Transverse colon (tissue), 4 donors: ENCODE measurements at regions not wholly inside any gene's neighbourhood (a gene's known extent, or its start where the extent isn't known, plus 50 kb on each side); places are given as distances from the start of the nearest gene placed in this dataset.
"Not testable (repeated sequence)": the region's sequence is repeated elsewhere in the genome, so short reads cannot be mapped to it uniquely, and the experiment has no call there.

Experiments
- DNase-seq: peaks from one replicate; pipeline ENCODE4 v3.0.0-alpha.2; 2019
- H3K27ac ChIP-seq, 4 donors: fragments of 200-600 bp; sonication (generic); 2 replicates each; pipeline ENCODE4 v1.5.1; 2016 to 2018; ENCODE audit warnings: inconsistent platforms in 4 of 4
- H3K27me3 ChIP-seq: fragments of 200-600 bp; sonication (generic); 2 replicates; pipeline ENCODE4 v1.5.1; 2017; ENCODE audit warnings: inconsistent platforms
- H3K36me3 ChIP-seq, 4 donors: fragments of 200-600 bp; sonication (generic); 2 replicates each; pipeline ENCODE4 v1.5.1; 2017 to 2019; ENCODE audit warnings: inconsistent platforms in 4 of 4
- H3K4me1 ChIP-seq, 4 donors: fragments of 200-600 bp; sonication (generic); 2 replicates each; pipeline ENCODE4 v1.5.1; 2017 to 2020; ENCODE audit warnings: inconsistent platforms in 4 of 4
- H3K4me3 ChIP-seq, 4 donors: fragments of 200-600 bp; sonication (generic); 1 replicate in 1 of 4; 2 replicates in 3 of 4; pipeline versions ENCODE4 v1.5.1 to v1.6.1; 2017 to 2019; ENCODE audit warnings: inconsistent platforms in 4 of 4
- H3K9me3 ChIP-seq, 2 donors: fragments of 200-600 bp; sonication (generic); 2 replicates each; pipeline ENCODE4 v1.5.1; 2017 to 2019; ENCODE audit warnings: inconsistent platforms in 2 of 2
- EP300 ChIP-seq: sonication (generic); formaldehyde crosslinking; IDR thresholded peaks from one replicate; pipeline ENCODE4 v1.6.1; 2017; ENCODE audit warnings: antibody characterized with exemption, low read depth
- POLR2A ChIP-seq: fragments of 450-650 bp; IDR thresholded peaks from one replicate; pipeline ENCODE4 v1.6.1; 2016; ENCODE audit warnings: antibody characterized with exemption, mild to moderate bottlenecking, moderate library complexity
- POLR2AphosphoS5 ChIP-seq, 3 donors: sonication (generic); formaldehyde crosslinking; IDR thresholded peaks; one replicate each; pipeline ENCODE4 v1.6.1; 2016; ENCODE audit warnings: antibody characterized with exemption in 3 of 3
- WGBS, 2 donors: methylation state at CpG; one replicate each; pipeline ENCODE4 v1.1.5; 2018; ENCODE audit warnings: low coverage in 1 of 2; 5-methylcytosine and 5-hydroxymethylcytosine counted together
- in situ Hi-C, 4 donors: fragments of 200-750 bp; cut with MboI; loops; one replicate each; pipeline versions ENCODE4 v1.15.0 to v1.15.1; 2017; ENCODE audit warnings: low sequenced_read_pairs in 3 of 4, low pct_ligation_motif_present in 1 of 4, low pct_unique_long_range_greater_than_20kb in 1 of 4
- intact Hi-C: fragments of 100-400 bp; cut with DNase I; formaldehyde crosslinking; loops from one replicate; pipeline ENCODE4 v1.15.1; 2023; ENCODE audit warnings: low total_unique reads
- TF ChIP-seq, protein P1 (sequence below), 5 experiments: fragments of 200-600 bp in 3 of 5; fragments of 450-650 bp in 2 of 5; sonication (generic) in 3 of 5; IDR thresholded peaks; 1 replicate in 2 of 5; 2 replicates in 3 of 5; pipeline ENCODE4 v1.5.1; 2016 to 2017; ENCODE audit warnings: antibody characterized with exemption in 5 of 5, inconsistent platforms in 3 of 5, mild to moderate bottlenecking in 2 of 5, moderate library complexity in 1 of 5

DNA sequence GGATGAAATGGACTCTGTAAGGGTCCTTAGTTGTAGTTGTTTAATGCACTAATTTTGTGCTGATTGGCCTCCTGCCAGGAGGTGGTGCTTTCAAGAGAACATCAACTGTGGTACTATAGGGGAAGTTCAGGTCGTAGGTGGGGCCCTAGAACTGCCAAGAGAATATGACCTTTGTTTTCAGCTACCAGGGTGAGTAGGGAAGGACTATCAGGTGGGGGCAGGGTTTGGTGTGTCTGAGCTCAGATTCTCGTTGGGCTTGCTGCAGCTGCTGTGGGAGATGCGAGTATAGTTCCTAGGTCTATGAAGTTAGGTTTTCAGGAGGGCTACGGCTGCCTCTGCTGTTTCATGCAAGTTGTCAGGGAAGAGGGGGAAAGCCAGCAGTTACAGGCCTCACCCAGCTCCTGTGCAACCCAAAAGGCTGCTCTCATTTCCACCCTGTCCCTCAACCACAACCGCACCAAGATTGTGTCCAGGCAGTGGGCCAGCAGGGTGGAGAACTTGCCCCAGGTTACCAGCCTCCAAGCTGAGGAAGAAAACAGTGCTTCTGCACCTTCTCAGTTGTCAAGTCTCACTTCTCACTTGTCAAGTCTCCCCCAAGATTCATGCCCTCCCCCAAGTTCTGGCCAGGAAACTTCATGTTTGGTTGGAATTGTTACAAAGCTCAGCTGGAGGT lies 626.5 kb upstream of the MAP3K7 start:
- in situ Hi-C loops (no loop called here), intact Hi-C loops (no loop called here)
- no peaks in the 10 kb centered on the region for H3K4me1 ChIP-seq
- peak; percentile 7 for DNase-seq
- H3K27ac ChIP-seq: no peak overlapping the region
- H3K4me3 ChIP-seq: no peak overlapping the region
- no peaks in the 10 kb centered on the region for H3K36me3 ChIP-seq
- TF ChIP-seq, protein P1, sequence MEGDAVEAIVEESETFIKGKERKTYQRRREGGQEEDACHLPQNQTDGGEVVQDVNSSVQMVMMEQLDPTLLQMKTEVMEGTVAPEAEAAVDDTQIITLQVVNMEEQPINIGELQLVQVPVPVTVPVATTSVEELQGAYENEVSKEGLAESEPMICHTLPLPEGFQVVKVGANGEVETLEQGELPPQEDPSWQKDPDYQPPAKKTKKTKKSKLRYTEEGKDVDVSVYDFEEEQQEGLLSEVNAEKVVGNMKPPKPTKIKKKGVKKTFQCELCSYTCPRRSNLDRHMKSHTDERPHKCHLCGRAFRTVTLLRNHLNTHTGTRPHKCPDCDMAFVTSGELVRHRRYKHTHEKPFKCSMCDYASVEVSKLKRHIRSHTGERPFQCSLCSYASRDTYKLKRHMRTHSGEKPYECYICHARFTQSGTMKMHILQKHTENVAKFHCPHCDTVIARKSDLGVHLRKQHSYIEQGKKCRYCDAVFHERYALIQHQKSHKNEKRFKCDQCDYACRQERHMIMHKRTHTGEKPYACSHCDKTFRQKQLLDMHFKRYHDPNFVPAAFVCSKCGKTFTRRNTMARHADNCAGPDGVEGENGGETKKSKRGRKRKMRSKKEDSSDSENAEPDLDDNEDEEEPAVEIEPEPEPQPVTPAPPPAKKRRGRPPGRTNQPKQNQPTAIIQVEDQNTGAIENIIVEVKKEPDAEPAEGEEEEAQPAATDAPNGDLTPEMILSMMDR (IDR thresholded peaks at IDR 0.05): no peak
- TF ChIP-seq POLR2AphosphoS5 (IDR thresholded peaks at IDR 0.05) (no peak), EP300 (no peak), POLR2A (no peak)
- H3K27me3 ChIP-seq: no peaks in the 10 kb centered on the region
- peaks cover 0 to 3% of the 10 kb centered on the region in 2 donors for H3K9me3 ChIP-seq
- WGBS, 2 donors: 40 to 54% methylated on average over 1 to 5 of the region's 5 CpGs

DNA sequence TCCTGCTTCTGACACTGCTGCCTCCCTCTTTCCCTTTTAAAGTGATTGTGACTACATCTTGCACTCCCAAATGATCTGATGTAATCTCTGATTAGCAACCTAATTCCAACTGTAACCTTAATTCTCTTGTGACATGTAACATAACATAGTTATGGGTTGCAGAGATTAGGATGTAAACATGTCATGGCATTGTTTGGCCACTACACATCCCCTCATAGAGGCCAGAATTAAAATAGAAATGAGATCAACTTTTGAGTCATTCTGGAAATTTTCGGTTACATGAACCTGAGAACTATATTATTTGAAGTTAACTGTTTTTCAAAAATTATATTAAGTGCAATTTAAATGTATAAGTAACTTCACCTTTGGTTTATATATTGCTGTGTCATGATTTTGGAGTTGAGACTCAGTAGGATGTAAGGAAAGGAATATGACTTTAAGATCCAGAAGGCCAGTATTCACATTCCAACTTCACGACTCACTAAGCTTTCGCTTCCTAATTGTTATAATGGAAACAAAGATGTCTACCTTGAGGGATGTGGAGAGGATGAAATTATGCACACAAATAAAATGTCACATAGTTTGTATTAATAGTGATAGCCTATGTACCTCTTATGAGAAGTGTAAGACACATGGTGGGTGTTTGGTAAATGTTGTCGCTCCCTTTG lies 611.9 kb upstream of the MAP3K7 start:
- Histone ChIP-seq H3K4me1 (no peaks in the 10 kb centered on the region), H3K27me3 (no peaks in the 10 kb centered on the region), H3K9me3 (no peaks in the 10 kb centered on the region), H3K4me3 (no peak overlapping the region), H3K27ac (no peak overlapping the region), H3K36me3 (no peaks in the 10 kb centered on the region)
- intact Hi-C loops: no loop called here
- WGBS, 2 donors: 73 to 78% methylated on average over 4 of the region's 4 CpGs
- in situ Hi-C loops: no loop called here
- TF ChIP-seq, protein P1 (IDR thresholded peaks at IDR 0.05): no peak
- DNase-seq: no peak

DNA sequence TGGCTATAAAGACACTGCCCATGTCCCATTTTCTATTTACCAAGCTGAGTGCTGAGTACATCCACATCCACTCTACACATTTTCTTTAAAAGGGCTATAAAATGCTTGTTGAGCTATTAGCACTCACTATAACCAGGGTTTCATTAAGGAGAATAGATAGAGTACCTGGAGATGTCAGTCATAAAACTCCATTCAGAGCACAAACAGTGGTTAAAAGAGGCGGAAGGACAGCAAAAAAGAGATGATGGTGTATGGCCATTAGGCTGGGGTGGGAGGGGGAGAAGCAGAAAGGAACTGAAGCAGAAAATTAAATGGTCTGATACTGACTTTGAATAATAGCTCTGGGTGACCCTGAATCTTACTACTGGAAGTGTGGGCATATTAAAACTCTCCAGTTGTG lies 609.9 kb upstream of the MAP3K7 start:
- Histone ChIP-seq H3K9me3 (no peaks in the 10 kb centered on the region), H3K36me3 (no peaks in the 10 kb centered on the region), H3K4me3 (no peak overlapping the region), H3K27me3 (no peaks in the 10 kb centered on the region), H3K4me1 (no peaks in the 10 kb centered on the region), H3K27ac (no peak overlapping the region)
- no peak for DNase-seq
- in situ Hi-C loops: no loop called here
- no peak for TF ChIP-seq POLR2AphosphoS5 (IDR thresholded peaks at IDR 0.05)
- 85 to 88% methylated on average over 1 of the region's 1 CpG for WGBS, 2 donors
- intact Hi-C loops: no loop called here

DNA sequence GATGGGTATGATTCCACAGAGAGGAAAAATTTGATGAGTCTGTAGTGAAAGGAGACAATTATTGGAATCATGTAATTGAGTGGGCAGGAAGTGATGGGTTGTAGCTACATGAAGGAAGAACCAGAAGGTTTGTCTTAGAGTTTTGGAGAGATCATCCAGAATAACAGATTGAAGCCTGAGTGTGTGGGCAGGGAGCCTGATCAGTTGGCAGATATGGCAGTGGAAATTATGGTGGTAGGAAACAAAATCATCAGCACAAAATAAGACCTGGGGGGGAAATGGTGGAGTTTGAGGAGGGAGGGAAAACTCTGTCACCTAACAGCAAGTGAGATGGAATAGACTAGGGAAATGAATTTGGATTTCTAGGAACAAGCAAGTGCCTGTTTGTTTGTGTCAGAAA lies 606.6 kb upstream of the MAP3K7 start:
- intact Hi-C loops (no loop called here), in situ Hi-C loops (no loop called here)
- Histone ChIP-seq H3K4me1 (no peaks in the 10 kb centered on the region), H3K27me3 (no peaks in the 10 kb centered on the region), H3K27ac (no peak overlapping the region), H3K4me3 (no peak overlapping the region), H3K9me3 (no peaks in the 10 kb centered on the region), H3K36me3 (no peaks in the 10 kb centered on the region)
- DNase-seq: no peak
- TF ChIP-seq EP300 (no peak), POLR2AphosphoS5 (IDR thresholded peaks at IDR 0.05) (no peak), POLR2A (no peak)
- TF ChIP-seq, protein P1 (IDR thresholded peaks at IDR 0.05): no peak

DNA sequence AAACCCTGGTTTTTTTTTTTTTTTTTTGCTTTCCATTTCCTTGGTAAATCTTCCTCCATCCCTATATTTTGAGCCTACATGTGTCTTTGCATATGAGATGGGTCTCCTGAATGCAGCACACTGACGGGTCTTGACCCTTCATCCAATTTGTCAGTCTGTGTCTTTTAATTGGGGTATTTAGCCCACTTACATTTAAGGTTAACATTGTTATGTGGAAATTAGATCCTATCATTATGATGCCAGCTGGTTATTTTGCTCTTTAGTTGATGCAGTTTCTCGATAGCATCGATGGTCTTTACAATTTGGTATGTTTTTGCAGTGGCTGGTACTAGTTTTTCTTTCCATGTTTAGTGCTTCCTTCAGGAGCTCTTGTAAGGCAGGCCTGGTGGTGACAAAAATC lies 603.2 kb upstream of the MAP3K7 start:
- intact Hi-C loops, DNase-seq, H3K36me3 ChIP-seq, in situ Hi-C loops, H3K27ac ChIP-seq, H3K9me3 ChIP-seq, H3K27me3 ChIP-seq, H3K4me3 ChIP-seq, H3K4me1 ChIP-seq: not testable (repeated sequence)
- WGBS, 2 donors: 92 to 94% methylated on average over 3 of the region's 3 CpGs
